ENCODE measurements at regions not wholly inside any gene's neighbourhood (a gene's known extent, or its start where the extent isn't known, plus 50 kb on each side); places are given as distances from the start of the nearest gene placed in this dataset.

DNA sequence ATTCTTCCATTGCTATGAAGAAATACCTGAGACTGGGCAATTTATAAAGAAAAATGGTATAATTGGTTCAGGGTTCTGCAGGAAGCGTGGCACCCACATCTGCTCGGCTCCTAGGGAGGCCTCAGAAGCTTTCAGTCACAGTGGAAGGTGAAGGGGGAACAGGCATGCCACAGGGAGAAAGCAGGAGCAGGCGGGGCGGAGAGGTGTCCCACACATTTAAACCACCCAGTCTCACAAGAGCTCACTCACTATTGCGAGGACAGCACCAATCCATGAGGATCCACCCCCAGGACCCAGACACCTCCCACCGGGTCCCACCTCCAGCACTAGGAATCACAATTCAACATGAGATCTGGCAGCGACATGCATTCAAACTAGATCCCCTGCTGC, 56.0 kb upstream of the C14orf180 start:
- TF ChIP-seq RXRA (IDR thresholded peaks at IDR 0.05; ENCODE audit: borderline replicate concordance, low read depth): no peak
- TF ChIP-seq, protein P1, sequence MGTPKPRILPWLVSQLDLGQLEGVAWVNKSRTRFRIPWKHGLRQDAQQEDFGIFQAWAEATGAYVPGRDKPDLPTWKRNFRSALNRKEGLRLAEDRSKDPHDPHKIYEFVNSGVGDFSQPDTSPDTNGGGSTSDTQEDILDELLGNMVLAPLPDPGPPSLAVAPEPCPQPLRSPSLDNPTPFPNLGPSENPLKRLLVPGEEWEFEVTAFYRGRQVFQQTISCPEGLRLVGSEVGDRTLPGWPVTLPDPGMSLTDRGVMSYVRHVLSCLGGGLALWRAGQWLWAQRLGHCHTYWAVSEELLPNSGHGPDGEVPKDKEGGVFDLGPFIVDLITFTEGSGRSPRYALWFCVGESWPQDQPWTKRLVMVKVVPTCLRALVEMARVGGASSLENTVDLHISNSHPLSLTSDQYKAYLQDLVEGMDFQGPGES (IDR thresholded peaks at IDR 0.05; ENCODE audit: low read depth, low read length): no peak
- no peak for TF ChIP-seq RFX5 (IDR thresholded peaks at IDR 0.05; ENCODE audit: low read length)
- no peak for TF ChIP-seq RAD21 (IDR thresholded peaks at IDR 0.05; ENCODE audit: low read length)
- TF ChIP-seq, protein P2, sequence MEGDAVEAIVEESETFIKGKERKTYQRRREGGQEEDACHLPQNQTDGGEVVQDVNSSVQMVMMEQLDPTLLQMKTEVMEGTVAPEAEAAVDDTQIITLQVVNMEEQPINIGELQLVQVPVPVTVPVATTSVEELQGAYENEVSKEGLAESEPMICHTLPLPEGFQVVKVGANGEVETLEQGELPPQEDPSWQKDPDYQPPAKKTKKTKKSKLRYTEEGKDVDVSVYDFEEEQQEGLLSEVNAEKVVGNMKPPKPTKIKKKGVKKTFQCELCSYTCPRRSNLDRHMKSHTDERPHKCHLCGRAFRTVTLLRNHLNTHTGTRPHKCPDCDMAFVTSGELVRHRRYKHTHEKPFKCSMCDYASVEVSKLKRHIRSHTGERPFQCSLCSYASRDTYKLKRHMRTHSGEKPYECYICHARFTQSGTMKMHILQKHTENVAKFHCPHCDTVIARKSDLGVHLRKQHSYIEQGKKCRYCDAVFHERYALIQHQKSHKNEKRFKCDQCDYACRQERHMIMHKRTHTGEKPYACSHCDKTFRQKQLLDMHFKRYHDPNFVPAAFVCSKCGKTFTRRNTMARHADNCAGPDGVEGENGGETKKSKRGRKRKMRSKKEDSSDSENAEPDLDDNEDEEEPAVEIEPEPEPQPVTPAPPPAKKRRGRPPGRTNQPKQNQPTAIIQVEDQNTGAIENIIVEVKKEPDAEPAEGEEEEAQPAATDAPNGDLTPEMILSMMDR (IDR thresholded peaks at IDR 0.05): no peak
- no peak for TF ChIP-seq POLR2AphosphoS5 (IDR thresholded peaks at IDR 0.05; ENCODE audit: low read depth, low read length)

Measured in SK-N-SH (cell line).